GM21528 (cell line): ENCODE measurements at regions not wholly inside any gene's neighbourhood (a gene's known extent, or its start where the extent isn't known, plus 50 kb on each side); places are given as distances from the start of the nearest gene placed in this dataset.
"Not testable (repeated sequence)": the region's sequence is repeated elsewhere in the genome, so short reads cannot be mapped to it uniquely, and the experiment has no call there.

Experiments
- ATAC-seq: cut with Tn5 transposase; IDR thresholded peaks from one replicate; pipeline ENCODE4 v1.9.1; 2021; ENCODE audit warnings: mild to moderate bottlenecking, moderate library complexity; ENCODE audit not compliant: unreplicated experiment, low FRiP score

GRCh38 chr10:16116404-16117304, 256.3 kb upstream of the MINDY3 start:
- ATAC-seq = peak; percentile 64

GRCh38 chr10:16117305-16117695, 257.0 kb upstream of the MINDY3 start:
- ATAC-seq = no peak

GRCh38 chr10:16119445-16119844, 259.1 kb upstream of the MINDY3 start:
- ATAC-seq = no peak

- ATAC-seq = no peak
These were observed 260.3 kb upstream of the MINDY3 start for GRCh38 chr10:16120563-16120962.

GRCh38 chr10:16141499-16141898, 281.2 kb upstream of the MINDY3 start:
- no peak for ATAC-seq

GRCh38 chr10:16146993-16147392, 286.7 kb upstream of the MINDY3 start:
- ATAC-seq = no peak

GRCh38 chr10:16155834-16156233, 281.0 kb upstream of the PTER start:
- no peak for ATAC-seq

- no peak for ATAC-seq
These were observed 280.1 kb upstream of the PTER start for GRCh38 chr10:16156681-16157080.

GRCh38 chr10:16165067-16165466, 271.7 kb upstream of the PTER start:
- ATAC-seq = not testable (repeated sequence)

- no peak for ATAC-seq
These were observed 254.7 kb upstream of the PTER start for GRCh38 chr10:16182144-16182543.

- ATAC-seq = no peak
These were observed 254.1 kb upstream of the PTER start for GRCh38 chr10:16182688-16183087.

- ATAC-seq = no peak
These were observed 252.7 kb upstream of the PTER start for GRCh38 chr10:16184096-16184597.

- no peak for ATAC-seq
These were observed 251.9 kb upstream of the PTER start for GRCh38 chr10:16184906-16185305.

- no peak for ATAC-seq
These were observed 250.2 kb upstream of the PTER start for GRCh38 chr10:16186564-16186963.

- no peak for ATAC-seq
These were observed 249.6 kb upstream of the PTER start for GRCh38 chr10:16187161-16187560.

GRCh38 chr10:16192337-16192736, 244.5 kb upstream of the PTER start:
- no peak for ATAC-seq

- no peak for ATAC-seq
These were observed 243.6 kb upstream of the PTER start for GRCh38 chr10:16193241-16193640.

- ATAC-seq = peak; percentile 89
These were observed 241.5 kb upstream of the PTER start for GRCh38 chr10:16195178-16195769.

GRCh38 chr10:16195894-16196293, 240.9 kb upstream of the PTER start:
- no peak for ATAC-seq

- ATAC-seq = no peak
These were observed 237.6 kb upstream of the PTER start for GRCh38 chr10:16199216-16199615.

- not testable (repeated sequence) for ATAC-seq
These were observed 213.2 kb upstream of the PTER start for GRCh38 chr10:16223618-16224017.

GRCh38 chr10:16227674-16228073, 209.1 kb upstream of the PTER start:
- ATAC-seq = no peak
